ENCODE measurements at regions not wholly inside any gene's neighbourhood (a gene's known extent, or its start where the extent isn't known, plus 50 kb on each side); places are given as distances from the start of the nearest gene placed in this dataset.

GRCh38 chr12:88985011-88985410 lies 367.3 kb downstream of the DUSP6 start:
- no peaks in the 10 kb centered on the region for H3K36me3 ChIP-seq (ENCODE audit: insufficient read depth, insufficient read length, low read length)
- H3K9ac ChIP-seq (ENCODE audit: insufficient read length, low read depth), result no peak overlapping the region
- TF ChIP-seq ZNF274 (IDR thresholded peaks at IDR 0.05; ENCODE audit: low read depth, low read length), result no peak
- no peak for TF ChIP-seq YY1 (IDR thresholded peaks at IDR 0.05; ENCODE audit: insufficient read depth, insufficient read length)
- TF ChIP-seq SUZ12 (IDR thresholded peaks at IDR 0.05; ENCODE audit: extremely low read depth, insufficient read depth, insufficient read length), result no peak
- H3K4me1 ChIP-seq (ENCODE audit: insufficient read depth, insufficient read length), result no peaks in the 10 kb centered on the region
- DNase-seq (ENCODE audit: low read depth, low spot score), result no peak
- no peak overlapping the region for H3K4me3 ChIP-seq (ENCODE audit: insufficient read length, low read depth)
- no peaks in the 10 kb centered on the region for H3K27me3 ChIP-seq (ENCODE audit: insufficient read depth, insufficient read length)
- H3K9me3 ChIP-seq (ENCODE audit: insufficient read depth, low read length), result no peaks in the 10 kb centered on the region

GRCh38 chr12:88982694-88983093 lies 369.6 kb downstream of the DUSP6 start:
- Histone ChIP-seq H3K36me3 (ENCODE audit: insufficient read depth, insufficient read length, low read length) (no peaks in the 10 kb centered on the region), H3K9ac (ENCODE audit: insufficient read length, low read depth) (no peak overlapping the region), H3K27me3 (ENCODE audit: insufficient read depth, insufficient read length) (no peaks in the 10 kb centered on the region), H3K4me3 (ENCODE audit: insufficient read length, low read depth) (no peak overlapping the region), H3K9me3 (ENCODE audit: insufficient read depth, low read length) (no peaks in the 10 kb centered on the region), H3K4me1 (ENCODE audit: insufficient read depth, insufficient read length) (no peaks in the 10 kb centered on the region)
- TF ChIP-seq ZNF274 (IDR thresholded peaks at IDR 0.05; ENCODE audit: low read depth, low read length) (no peak), SUZ12 (IDR thresholded peaks at IDR 0.05; ENCODE audit: extremely low read depth, insufficient read depth, insufficient read length) (no peak), YY1 (IDR thresholded peaks at IDR 0.05; ENCODE audit: insufficient read depth, insufficient read length) (no peak)
- DNase-seq (ENCODE audit: low read depth, low spot score), result no peak

- H3K27me3 ChIP-seq (ENCODE audit: insufficient read depth, insufficient read length), result no peaks in the 10 kb centered on the region
- TF ChIP-seq YY1 (IDR thresholded peaks at IDR 0.05; ENCODE audit: insufficient read depth, insufficient read length) (no peak), ZNF274 (IDR thresholded peaks at IDR 0.05; ENCODE audit: low read depth, low read length) (no peak), SUZ12 (IDR thresholded peaks at IDR 0.05; ENCODE audit: extremely low read depth, insufficient read depth, insufficient read length) (no peak)
- no peak for DNase-seq (ENCODE audit: low read depth, low spot score)
These were observed 375.2 kb downstream of the DUSP6 start for GRCh38 chr12:88977115-88977514.

GRCh38 chr12:88973998-88974397 lies 378.3 kb downstream of the DUSP6 start:
- no peak for DNase-seq (ENCODE audit: low read depth, low spot score)
- no peaks in the 10 kb centered on the region for H3K4me1 ChIP-seq (ENCODE audit: insufficient read depth, insufficient read length)
- no peaks in the 10 kb centered on the region for H3K36me3 ChIP-seq (ENCODE audit: insufficient read depth, insufficient read length, low read length)
- no peak for TF ChIP-seq ZNF274 (IDR thresholded peaks at IDR 0.05; ENCODE audit: low read depth, low read length)
- no peak for TF ChIP-seq SUZ12 (IDR thresholded peaks at IDR 0.05; ENCODE audit: extremely low read depth, insufficient read depth, insufficient read length)
- TF ChIP-seq YY1 (IDR thresholded peaks at IDR 0.05; ENCODE audit: insufficient read depth, insufficient read length), result no peak
- H3K9me3 ChIP-seq (ENCODE audit: insufficient read depth, low read length), result no peaks in the 10 kb centered on the region
- H3K9ac ChIP-seq (ENCODE audit: insufficient read length, low read depth), result no peak overlapping the region
- no peaks in the 10 kb centered on the region for H3K27me3 ChIP-seq (ENCODE audit: insufficient read depth, insufficient read length)
- no peak overlapping the region for H3K4me3 ChIP-seq (ENCODE audit: insufficient read length, low read depth)

More at GRCh38 chr12:88977115-88977514, 375.2 kb downstream of the DUSP6 start:
- Histone ChIP-seq H3K9ac (ENCODE audit: insufficient read length, low read depth) (no peak overlapping the region), H3K4me3 (ENCODE audit: insufficient read length, low read depth) (no peak overlapping the region), H3K9me3 (ENCODE audit: insufficient read depth, low read length) (no peaks in the 10 kb centered on the region), H3K36me3 (ENCODE audit: insufficient read depth, insufficient read length, low read length) (no peaks in the 10 kb centered on the region), H3K4me1 (ENCODE audit: insufficient read depth, insufficient read length) (no peaks in the 10 kb centered on the region)

- Histone ChIP-seq H3K27me3 (ENCODE audit: insufficient read depth, insufficient read length) (no peaks in the 10 kb centered on the region), H3K4me3 (ENCODE audit: insufficient read length, low read depth) (no peak overlapping the region), H3K4me1 (ENCODE audit: insufficient read depth, insufficient read length) (no peaks in the 10 kb centered on the region), H3K36me3 (ENCODE audit: insufficient read depth, insufficient read length, low read length) (no peaks in the 10 kb centered on the region), H3K9me3 (ENCODE audit: insufficient read depth, low read length) (no peaks in the 10 kb centered on the region), H3K9ac (ENCODE audit: insufficient read length, low read depth) (no peak overlapping the region)
- TF ChIP-seq YY1 (IDR thresholded peaks at IDR 0.05; ENCODE audit: insufficient read depth, insufficient read length) (no peak), ZNF274 (IDR thresholded peaks at IDR 0.05; ENCODE audit: low read depth, low read length) (no peak), SUZ12 (IDR thresholded peaks at IDR 0.05; ENCODE audit: extremely low read depth, insufficient read depth, insufficient read length) (no peak)
- DNase-seq (ENCODE audit: low read depth, low spot score), result no peak
These were observed 381.6 kb downstream of the DUSP6 start for GRCh38 chr12:88970740-88971139.

- H3K4me1 ChIP-seq (ENCODE audit: insufficient read depth, insufficient read length), result no peaks in the 10 kb centered on the region
- H3K9ac ChIP-seq (ENCODE audit: insufficient read length, low read depth), result no peak overlapping the region
- no peaks in the 10 kb centered on the region for H3K9me3 ChIP-seq (ENCODE audit: insufficient read depth, low read length)
- H3K27me3 ChIP-seq (ENCODE audit: insufficient read depth, insufficient read length), result no peaks in the 10 kb centered on the region
- H3K36me3 ChIP-seq (ENCODE audit: insufficient read depth, insufficient read length, low read length), result no peaks in the 10 kb centered on the region
- no peak for DNase-seq (ENCODE audit: low read depth, low spot score)
- no peak overlapping the region for H3K4me3 ChIP-seq (ENCODE audit: insufficient read length, low read depth)
- TF ChIP-seq ZNF274 (IDR thresholded peaks at IDR 0.05; ENCODE audit: low read depth, low read length) (no peak), YY1 (IDR thresholded peaks at IDR 0.05; ENCODE audit: insufficient read depth, insufficient read length) (no peak), SUZ12 (IDR thresholded peaks at IDR 0.05; ENCODE audit: extremely low read depth, insufficient read depth, insufficient read length) (no peak)
These were observed 383.2 kb downstream of the DUSP6 start for GRCh38 chr12:88969127-88969526.

- DNase-seq (ENCODE audit: low read depth, low spot score), result no peak
- TF ChIP-seq SUZ12 (IDR thresholded peaks at IDR 0.05; ENCODE audit: extremely low read depth, insufficient read depth, insufficient read length), result no peak
- Histone ChIP-seq H3K9me3 (ENCODE audit: insufficient read depth, low read length) (peaks cover 7% of the 10 kb centered on the region; the same call in 1 of the 2 replicates), H3K27me3 (ENCODE audit: insufficient read depth, insufficient read length) (no peaks in the 10 kb centered on the region), H3K4me3 (ENCODE audit: insufficient read length, low read depth) (no peak overlapping the region), H3K9ac (ENCODE audit: insufficient read length, low read depth) (no peak overlapping the region), H3K4me1 (ENCODE audit: insufficient read depth, insufficient read length) (no peaks in the 10 kb centered on the region), H3K36me3 (ENCODE audit: insufficient read depth, insufficient read length, low read length) (no peaks in the 10 kb centered on the region)
These were observed 380.1 kb upstream of the KITLG start for GRCh38 chr12:88960213-88960878.
